ENCODE measurements at regions not wholly inside any gene's neighbourhood (a gene's known extent, or its start where the extent isn't known, plus 50 kb on each side); places are given as distances from the start of the nearest gene placed in this dataset.

DNA sequence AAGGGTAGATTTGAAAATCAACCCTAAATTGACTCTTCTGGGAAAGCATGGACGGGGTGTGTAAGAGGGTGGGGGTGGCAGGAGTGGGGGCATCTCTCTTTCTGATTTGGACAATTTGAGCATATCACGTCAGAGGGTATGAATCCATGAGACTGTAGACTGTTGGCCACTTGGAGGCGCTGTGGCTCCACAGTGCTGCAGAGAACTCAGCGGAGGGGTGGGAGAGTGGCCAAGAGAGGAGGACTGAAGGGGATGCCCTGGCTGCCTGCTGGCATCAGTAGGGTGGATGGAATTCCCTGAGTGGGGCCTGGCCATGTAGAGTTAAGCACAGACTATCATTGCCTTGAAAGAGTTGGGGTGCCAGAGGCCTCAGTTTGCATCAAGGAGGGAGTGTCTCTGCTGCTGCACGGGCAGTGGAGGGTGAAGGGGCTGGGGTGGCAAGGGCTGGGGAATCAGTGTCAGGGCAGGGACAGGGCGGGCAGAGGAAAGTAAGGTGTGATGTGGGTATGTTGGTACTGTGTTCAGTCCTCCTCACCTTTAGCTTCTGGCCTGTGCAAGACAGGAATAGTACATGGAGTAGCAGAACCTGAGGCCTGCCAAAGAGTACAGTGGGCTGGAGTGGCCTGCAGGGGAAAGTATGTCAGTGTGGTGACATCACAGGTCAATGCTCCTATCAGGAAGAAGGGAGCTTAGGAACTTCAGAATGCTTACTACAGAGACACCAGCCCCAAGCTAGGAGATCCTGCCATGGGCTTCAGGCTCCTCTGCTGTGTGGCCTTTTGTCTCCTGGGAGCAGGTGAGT is 133.5 kb upstream of the PRSS58 start:
- peak; percentile 49 for DNase-seq

DNA sequence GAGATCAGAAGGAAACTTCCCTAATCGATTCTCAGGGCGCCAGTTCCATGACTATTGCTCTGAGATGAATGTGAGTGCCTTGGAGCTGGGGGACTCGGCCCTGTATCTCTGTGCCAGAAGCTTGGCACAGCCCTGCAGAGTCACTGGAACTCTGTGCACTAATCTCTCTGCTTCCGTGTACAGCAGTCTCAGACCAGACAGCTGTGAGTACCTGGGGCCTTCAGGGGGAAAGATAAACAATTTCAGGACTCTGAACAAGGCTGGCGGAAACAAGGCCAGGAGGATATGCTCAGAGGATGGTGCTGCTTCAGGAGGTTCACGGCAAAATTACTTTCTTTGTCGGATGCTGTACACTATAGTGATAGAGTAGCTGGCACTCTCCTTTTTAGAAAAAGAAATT is 131.7 kb upstream of the PRSS58 start:
- peak; percentile 71 for DNase-seq

DNA sequence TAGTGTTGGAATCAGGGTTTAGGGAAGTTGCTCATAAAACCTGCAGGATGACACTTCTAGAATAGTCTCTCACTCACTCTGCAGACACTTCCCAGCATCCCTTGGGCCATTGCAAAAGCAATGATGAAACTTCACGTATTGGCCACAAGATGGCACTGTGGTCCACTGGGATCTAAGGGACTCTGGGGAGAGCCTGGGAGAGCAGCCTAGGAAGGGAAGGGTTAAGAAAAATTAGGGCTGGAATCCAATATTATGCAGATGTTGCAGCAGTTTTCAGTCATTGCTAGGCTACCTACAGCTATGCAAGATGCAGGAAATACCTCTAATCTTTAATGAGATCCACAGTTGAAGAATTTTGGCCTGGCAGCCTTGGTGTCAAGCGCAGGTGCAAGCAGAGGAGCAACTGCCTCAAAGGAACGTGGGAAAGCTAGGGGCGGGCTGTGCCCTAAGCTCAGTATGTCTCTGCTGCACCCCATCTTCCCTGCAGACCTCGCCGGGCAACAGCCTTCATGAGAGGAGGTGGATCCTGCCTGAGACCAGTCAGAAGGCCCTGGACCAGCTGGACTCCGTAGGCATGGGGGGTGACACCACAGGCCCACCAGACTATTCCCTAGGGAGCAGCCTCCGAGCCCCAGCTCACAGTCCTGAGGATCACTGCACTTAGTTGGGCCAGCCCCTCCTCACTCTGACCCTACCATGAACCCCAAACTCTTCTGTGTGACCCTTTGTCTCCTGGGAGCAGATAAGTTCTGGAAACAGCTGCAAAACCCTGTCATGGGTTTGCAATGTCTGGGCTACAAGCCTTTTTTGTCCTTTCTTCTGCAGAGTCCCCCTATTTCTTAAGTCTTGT is 127.9 kb upstream of the PRSS58 start:
- peak; percentile 76 for DNase-seq

DNA sequence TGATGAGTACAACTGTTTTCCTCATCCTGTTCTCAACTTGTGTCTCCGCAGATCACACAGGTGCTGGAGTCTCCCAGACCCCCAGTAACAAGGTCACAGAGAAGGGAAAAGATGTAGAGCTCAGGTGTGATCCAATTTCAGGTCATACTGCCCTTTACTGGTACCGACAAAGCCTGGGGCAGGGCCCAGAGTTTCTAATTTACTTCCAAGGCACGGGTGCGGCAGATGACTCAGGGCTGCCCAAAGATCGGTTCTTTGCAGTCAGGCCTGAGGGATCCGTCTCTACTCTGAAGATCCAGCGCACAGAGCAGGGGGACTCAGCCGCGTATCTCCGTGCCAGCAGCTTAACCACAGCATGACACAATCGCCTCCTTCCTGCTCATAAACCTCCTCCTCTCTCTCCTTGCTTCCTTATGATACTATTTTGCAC is 126.7 kb upstream of the PRSS58 start:
- DNase-seq, result peak; percentile 34

DNA sequence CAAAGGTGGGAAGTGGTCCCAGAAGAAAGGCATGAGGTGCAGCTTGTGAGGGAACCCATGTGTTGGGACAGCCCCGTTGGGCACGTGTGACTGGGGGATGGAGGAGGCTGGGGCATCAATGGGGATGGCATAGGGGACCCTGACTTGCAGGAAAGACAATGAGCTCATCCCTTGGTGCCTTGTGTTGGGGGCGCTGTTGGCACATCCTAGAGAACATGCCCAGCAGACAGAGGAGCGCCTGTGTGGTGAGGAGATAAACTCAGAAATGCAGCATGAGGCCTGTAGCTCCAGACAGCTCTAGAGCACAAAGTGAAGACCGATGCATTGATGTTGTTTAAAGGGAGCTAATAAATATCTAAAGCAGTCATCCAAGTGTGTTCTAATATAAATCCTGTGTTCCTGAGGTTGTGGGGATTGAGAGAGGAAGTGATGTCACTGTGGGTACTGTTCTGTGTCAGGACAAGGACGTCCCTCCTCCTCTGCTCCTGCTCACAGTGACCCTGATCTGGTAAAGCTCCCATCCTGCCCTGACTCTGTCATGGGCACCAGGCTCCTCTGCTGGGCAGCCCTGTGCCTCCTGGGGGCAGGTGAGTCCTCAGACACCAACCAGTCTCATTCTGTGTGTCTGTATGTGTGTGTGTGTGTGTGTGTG is 126.1 kb upstream of the PRSS58 start:
- no peak for DNase-seq

DNA sequence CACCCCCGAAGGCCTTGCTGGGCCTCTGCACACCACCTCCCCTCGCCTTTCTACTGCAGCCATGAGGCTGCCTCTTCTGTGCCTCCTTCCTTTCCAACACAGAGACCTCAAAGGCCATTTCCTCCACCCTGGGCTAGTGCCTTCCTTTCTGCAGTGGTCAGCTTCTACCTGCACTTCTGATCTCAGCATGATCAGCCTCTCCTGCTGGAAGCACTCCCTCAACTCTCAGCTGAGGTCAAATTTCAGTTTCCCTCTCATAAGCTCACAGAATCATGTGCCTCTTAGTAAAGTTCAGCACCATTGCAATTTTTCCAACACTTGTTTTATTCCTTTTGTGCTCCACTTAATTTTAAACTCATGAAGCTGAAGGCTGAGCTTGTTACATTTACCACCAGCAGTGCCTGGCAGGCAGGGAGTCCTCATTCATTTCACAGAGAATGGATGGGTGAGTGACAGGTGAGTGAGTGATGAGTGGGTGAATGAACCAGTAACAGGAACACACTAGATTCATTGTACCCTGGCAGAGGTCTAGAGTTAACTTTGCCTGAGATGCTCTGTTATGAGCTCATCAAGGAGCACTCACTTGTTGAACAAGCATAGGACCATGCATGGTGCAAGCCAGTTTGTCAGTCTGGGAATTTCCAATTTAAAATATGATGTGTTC is 124.0 kb upstream of the PRSS58 start:
- no peak for DNase-seq

DNA sequence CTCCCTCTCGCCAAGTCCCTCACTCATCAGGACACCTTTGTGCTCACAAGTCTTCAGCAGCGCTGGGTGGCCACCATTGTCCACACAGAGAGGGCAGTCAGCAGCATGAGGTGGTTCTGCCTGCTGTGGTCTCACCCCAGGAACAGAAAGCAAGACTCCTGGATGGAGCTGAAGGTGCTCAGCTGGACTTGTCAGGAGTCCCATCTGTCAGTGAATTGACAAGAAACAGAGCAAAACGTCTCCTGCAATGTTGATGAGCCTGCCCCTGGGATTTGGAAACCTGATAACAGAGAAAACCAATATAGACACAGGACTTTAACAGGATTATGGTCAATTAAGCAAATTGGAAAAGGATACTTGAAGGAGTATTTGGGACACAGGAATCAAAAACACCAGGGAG is 122.2 kb upstream of the PRSS58 start:
- peak; percentile 97 for DNase-seq

DNA sequence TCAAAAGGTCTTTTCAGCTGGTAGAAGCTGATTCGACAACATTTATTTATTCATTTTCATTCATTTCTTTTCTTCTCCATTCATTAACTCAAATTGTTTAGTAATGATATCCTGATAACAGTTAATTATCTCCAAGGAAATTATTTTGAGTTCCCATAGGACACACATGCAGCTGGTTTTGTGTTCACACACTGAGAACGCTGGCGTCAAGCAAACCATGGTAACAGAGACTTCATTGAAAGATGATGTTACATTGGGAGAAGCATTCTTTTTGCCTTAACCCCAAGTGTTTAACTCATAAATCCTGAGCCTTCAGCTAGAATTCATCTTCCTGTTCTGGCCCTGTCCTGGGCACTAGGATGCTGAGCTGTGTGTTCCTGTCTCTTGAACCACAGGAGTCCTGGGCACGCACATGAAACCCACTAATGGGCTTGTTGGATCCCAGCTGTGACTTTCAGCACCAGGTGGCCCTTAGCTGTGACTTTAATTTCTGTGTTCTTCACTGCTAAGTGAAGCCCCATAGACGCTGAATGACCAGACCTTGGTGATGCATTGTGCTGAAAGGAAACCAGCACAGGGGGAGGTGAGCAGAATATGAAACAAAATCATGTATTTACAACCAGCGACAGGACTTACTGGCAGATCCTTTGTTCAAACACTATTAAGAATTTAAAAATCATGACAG is 121.5 kb upstream of the PRSS58 start:
- DNase-seq, result peak; percentile 62

DNA sequence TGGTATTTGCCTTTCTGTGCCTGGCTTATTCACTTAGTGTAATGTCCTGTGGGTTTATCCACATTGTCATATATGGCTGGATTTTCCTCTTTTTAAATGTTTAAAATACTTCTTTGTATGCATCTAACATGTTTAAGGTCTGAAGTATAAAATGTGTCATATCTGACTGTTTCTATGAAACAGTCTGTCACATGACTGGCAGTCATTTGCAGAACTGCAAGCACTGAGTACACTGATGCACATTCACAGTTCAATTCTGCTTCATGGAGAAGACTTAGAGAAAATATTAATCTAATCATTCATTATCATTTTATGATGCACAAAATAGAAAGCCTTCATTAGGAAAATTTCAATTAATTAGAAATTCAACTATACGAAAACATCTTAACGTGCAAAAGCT is 119.7 kb upstream of the PRSS58 start:
- no peak for DNase-seq

DNA sequence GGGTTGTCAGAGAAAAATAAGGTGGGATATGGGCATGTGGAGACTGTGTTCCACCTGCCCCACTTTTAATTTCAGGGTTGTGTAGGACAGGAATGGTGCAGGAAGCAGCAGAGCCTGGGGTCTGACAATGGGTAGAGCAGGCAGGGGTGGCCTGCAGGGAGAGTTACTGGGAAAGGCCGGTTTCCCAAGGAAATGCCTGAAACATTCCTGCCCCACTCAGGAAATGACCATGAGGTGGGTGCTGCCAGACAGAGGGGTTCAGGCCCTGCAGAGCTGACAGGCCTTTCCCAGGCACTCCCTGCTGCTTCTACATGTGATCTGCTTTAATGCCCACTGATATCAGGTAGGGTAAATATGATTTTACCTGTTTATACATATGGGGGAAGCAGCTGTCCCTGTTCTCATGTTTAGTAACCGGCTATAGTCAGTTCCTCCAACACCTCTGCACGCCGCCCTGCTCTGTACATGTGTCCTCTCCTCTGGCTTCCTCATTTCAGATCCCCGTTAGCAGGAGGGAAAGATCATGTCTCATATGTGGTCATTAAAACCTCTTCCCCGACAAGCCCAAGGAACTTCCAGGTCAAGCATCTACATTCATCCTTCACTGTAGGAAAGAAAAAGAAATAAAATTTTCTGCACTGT is 118.6 kb upstream of the PRSS58 start:
- no peak for DNase-seq

DNA sequence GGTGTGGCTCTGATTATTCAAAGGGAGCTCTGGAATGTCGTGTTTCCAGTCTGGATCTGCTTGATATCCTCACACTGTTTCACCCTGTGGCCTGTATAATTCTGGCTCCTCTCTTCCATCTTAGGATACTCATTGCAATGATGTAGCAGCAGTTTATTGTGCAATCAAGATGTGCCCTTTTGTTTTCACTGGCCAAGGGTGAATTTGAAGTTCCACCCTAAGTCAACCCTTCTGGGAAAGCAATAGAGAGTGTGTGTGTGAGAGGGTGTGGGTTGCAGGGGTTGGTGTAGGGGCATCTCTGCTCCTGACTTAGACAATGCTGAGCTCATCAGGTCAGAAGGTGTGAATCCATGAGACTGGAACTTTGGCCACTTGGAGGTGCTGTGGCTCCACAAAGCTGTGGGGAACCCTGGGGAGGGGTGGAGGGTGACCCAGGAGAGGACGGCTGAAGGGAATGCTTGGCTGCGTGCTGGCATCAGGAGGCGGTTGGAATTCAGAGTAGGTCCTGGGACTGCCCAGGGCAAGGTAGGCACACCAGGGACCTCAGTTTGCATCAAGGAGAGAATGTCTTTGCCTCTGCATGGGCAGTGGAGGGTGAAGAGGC is 118.0 kb upstream of the PRSS58 start:
- DNase-seq, result peak; percentile 62

DNA sequence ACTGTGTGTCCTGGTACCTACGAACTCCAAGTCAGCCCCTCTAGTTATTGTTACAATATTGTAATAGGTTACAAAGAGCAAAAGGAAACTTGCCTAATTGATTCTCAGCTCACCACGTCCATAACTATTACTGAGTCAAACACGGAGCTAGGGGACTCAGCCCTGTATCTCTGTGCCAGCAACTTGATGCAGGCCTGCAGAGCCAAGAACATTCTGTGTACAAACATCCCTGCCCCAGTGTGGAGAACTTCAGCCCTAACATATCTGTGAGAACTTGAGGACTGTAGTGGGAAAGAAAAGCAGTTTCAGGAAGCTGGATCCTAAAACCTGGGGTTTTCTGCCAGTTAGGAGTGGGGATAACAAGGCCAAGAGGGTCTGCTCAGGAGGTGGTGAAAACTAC is 114.9 kb upstream of the PRSS58 start:
- no peak for DNase-seq

DNA sequence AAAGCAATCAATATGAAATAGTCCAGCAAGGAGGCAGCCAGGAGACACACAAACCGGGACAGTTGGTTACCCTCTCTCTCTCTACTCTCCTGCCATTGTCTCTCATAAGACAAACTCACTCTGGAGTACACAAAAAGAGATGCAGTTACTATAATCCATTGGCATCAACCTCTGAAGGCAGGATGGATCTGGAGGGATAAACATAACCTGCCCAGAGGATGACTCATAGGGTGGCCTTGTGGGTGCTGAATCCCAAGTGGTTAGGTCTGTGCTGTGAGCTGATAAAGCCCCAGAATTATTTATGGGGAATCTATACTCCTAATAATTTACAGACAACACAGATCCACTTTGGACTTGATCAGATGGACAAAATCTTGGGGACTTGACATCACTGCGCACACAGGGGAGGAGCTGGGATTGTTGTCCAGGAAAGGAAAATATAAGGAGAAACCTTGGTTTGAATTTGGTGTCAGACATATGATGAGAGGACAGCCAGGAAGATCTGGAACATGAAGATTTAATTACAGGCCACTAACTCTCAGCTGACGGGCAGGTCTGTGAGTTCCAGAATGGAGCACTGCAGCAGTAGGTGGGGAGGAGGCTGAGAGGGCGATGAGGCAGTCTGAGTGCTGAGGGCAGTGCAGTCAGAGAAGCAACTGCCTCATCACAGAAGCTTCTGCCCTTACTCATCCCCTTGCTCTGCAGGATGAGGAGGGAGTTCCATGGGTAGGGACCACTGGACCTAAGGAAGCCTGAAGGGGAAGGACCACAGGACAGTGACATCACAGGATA is 113.9 kb upstream of the PRSS58 start:
- DNase-seq, result no peak

DNA sequence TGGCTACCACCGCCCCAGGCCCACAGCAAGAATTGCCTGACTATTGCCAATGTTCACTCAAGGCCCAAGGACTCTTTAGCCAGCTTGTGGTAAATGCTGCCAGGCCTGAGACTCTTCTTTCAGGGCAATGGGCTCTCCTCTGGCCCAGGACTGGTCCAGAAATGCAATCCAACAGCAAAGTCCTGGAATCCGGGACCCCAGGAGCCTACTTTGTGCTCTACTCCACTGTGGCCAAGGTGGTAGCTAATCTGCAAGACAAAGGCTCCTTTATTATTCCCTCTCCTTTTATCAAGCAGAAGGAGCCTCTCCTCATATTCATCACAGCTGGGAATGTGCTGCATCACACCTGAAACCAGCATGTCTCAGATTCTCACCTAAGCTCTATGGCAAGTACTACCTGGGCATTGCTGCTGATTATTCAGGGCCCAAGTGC is 107.6 kb upstream of the PRSS58 start:
- DNase-seq, result no peak

DNA sequence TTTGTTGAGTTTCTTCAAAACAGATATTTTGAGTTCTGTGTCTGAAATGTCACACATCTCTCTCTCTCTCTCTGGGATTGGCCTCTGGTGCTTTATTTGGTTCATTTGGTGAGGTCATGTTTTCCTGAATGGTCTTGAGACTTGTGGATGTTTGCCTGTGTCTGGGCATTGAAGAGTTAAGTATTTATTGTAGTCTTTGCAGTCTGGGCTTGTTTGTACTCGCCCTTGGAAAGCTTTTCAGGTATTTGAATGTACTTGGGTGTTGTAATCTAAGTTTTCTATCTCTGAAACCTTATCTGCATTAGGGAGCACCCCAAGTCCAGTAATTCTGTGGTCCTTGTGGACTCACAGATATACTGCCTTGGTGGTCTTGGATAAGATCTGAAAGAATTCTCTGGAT is 106.7 kb upstream of the PRSS58 start:
- DNase-seq, result no peak

DNA sequence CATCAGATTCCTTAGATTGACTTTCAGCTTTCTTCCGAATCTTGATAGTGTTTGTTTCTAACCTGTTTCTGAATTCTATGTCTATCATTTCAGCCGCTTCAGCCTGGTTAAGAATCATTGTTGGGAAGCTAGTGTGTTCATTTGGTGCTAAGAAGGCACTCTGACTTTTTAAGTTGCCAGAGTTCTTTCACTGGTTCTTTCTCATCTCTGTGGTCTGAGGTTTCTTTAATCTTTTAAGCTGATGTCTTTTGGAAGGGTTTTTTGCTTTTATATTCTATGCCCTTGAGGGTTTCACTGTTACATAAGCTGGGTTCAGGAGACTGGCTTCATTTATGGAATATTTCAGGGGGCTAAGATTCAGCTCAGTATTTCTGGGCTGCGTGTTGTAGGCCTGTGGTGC is 104.5 kb upstream of the PRSS58 start:
- no peak for DNase-seq

DNA sequence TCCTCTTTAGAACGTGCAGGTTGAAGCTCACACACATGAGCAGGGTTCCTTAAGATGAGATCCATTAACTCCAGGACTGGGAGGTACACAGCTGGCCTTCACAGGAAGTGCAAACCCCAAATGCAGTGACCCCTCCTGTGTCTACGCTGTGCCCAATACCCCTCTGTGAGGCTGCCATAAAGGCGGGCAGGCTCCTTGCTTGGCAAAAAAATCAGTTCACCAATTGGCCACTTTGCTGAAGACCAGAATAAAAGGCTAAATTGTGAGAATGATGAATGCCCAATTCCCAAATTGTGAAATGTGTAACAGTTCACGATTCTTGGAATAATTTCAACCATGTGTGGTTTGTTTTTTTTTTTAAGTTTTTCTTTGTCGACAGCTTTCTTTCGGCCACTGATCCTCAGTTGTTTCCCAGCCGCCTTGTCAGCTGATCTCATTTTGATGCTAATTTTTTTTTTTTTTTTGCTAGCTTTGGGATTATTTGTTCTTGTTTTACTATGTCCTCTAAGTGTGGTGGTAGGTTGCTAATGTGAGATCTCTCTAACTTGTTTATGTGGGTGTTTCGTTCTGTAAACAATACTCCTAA is 101.9 kb upstream of the PRSS58 start:
- DNase-seq, result no peak

DNA sequence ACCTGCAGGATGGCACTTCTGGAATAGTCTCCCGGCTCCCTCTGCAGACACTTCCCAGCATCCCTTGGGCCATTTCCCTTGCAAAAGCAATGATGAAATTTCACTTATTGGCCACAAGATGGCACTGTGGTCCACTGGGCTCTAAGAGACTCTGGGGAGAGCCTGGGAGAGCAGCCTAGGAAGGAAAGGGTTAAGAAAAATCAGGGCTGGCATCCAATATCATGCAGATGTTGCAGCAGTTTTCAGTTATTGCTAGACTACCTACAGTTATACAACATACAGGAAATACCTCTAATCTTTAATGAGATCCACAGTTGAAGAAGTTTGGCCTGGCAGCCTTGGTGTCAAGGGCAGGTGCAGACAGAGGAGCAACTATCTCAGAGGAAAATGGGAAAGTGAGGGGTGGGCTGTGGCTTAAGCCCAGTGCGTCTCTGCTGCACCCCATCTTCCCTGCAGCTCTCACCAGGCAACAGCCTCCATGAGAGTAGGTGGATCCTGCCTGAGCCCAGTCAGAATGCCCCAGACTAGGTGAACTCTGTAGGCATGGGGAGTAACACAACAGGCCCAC is 100.2 kb upstream of the PRSS58 start:
- peak; percentile 82 for DNase-seq

DNA sequence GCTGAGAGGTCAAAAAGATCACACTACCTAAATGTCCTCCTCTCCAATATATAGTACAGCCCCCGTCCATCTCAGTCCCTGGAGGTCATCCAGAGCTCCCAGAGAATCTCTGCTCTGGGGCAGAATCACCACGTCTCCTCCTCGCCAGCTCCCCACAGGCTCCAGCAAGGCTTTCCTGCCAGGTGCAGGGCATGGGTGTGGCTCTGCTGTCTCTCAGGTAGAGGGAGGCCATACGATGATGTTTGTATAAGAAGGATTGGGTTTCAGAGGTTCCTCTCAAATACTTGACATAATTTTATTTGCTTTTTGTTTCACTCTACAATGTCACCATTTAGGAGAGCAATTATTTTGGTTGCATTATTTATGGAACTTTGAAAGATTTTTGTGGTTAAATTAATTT is 98.3 kb upstream of the PRSS58 start:
- no peak for DNase-seq

DNA sequence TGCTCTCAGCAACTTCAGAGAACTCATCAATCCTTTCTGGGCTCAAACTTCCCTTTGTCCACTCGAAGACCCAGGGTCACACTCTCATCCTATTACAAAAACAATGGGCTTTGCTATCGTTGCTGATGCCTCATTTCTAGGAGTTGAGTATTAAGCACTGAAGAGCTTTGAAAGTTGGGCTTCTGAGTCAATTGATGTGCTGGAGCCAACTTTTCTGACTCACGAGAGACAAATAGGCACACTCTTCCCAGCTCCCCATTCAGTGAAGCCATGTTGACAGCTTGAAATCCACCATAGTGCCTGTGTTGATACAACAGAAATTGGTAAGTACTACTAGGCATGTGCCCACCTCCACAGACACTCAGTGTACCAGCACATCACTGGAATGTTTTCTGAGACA is 97.5 kb upstream of the PRSS58 start:
- DNase-seq, result no peak
